ENCODE measurements at regions not wholly inside any gene's neighbourhood (a gene's known extent, or its start where the extent isn't known, plus 50 kb on each side); places are given as distances from the start of the nearest gene placed in this dataset.

DNA sequence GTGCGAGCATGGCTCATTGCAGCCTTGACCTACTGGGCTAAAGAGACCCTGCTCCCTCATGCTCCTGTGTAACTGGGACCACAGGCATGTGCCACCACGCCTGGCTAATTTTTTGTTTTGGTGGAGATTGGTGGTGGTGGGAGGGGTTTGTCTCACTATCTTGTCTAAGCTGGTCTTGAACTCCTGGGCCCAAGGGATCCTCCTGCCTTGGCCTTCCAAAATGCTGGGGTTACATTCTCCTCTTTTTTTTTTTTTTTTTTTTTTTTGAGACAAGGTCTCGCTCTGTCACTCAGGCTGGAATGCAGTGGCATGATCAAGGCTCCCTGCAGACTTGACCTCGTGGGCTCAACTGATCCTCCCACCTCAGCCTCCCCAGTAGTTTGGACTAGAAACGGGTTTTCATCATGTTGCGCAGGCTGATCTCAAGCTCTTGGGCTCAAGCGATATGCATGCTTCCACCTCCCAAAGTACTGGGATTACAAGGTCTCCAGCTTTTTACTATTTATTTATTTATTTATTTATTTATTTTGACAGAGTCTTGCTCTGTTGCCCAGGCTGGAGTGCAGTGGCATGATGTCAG is 238.3 kb downstream of the MYCN start:
- Mint-ChIP-seq H3K27ac (ENCODE audit: unreplicated experiment) (no peak overlapping the region), H3K36me3 (ENCODE audit: insufficient read depth, unreplicated experiment) (no peaks in the 10 kb centered on the region), H3K9me3 (ENCODE audit: low read depth, unreplicated experiment) (no peaks in the 10 kb centered on the region), H3K4me3 (ENCODE audit: low read depth, unreplicated experiment) (no peak overlapping the region), H3K4me1 (ENCODE audit: low read depth, unreplicated experiment) (no peaks in the 10 kb centered on the region), H3K27me3 (ENCODE audit: unreplicated experiment) (no peaks in the 10 kb centered on the region)
- intact Hi-C loops (cut with micrococcal nuclease; ENCODE audit: unreplicated experiment): no loop called here
- CTCF ChIA-PET: interaction anchor here (0.8 kb wide), 1 partner anchor 19 kb away, joined by 3 read pairs; no protein-coding TSS in a partner anchor
- TF ChIP-seq, protein P1, sequence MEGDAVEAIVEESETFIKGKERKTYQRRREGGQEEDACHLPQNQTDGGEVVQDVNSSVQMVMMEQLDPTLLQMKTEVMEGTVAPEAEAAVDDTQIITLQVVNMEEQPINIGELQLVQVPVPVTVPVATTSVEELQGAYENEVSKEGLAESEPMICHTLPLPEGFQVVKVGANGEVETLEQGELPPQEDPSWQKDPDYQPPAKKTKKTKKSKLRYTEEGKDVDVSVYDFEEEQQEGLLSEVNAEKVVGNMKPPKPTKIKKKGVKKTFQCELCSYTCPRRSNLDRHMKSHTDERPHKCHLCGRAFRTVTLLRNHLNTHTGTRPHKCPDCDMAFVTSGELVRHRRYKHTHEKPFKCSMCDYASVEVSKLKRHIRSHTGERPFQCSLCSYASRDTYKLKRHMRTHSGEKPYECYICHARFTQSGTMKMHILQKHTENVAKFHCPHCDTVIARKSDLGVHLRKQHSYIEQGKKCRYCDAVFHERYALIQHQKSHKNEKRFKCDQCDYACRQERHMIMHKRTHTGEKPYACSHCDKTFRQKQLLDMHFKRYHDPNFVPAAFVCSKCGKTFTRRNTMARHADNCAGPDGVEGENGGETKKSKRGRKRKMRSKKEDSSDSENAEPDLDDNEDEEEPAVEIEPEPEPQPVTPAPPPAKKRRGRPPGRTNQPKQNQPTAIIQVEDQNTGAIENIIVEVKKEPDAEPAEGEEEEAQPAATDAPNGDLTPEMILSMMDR (IDR thresholded peaks at IDR 0.05; ENCODE audit: unreplicated experiment): no peak
- DNase-seq: no peak
- BruUV-seq (replicated peaks): no TSS peak

DNA sequence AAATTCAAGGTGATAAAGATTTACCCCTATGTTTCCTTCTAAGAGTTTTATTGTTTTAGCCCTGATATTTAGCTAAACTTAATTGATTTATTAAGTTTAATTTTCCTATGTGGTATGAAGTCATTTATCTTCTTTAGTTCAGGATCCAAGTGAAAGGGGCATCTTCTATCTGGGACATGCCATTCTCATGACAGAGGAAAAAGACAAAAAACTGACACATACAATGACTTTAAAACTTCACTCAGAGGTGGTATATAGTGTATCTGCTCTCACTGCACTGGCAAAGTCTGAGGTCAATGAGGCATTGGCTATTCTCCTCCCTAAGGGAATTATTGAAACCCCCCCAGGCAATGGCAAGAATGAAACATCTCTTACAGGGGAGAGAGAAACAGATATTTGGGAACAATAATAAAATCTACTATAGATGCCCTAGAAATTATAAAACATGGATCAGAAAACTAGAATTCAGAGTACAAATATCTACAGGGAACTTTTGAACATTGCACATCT is 237.4 kb downstream of the MYCN start:
- TF ChIP-seq, protein P1 (IDR thresholded peaks at IDR 0.05; ENCODE audit: unreplicated experiment): no peak
- no peak overlapping the region for H3K27ac Mint-ChIP-seq (ENCODE audit: unreplicated experiment)
- intact Hi-C loops (cut with micrococcal nuclease; ENCODE audit: unreplicated experiment): no loop called here
- H3K4me3 Mint-ChIP-seq (ENCODE audit: low read depth, unreplicated experiment): no peak overlapping the region
- no TSS peak for BruUV-seq (replicated peaks)
- no peak for DNase-seq
- no peaks in the 10 kb centered on the region for H3K9me3 Mint-ChIP-seq (ENCODE audit: low read depth, unreplicated experiment)
- H3K27me3 Mint-ChIP-seq (ENCODE audit: unreplicated experiment): no peaks in the 10 kb centered on the region
- H3K4me1 Mint-ChIP-seq (ENCODE audit: low read depth, unreplicated experiment): no peaks in the 10 kb centered on the region
- no peaks in the 10 kb centered on the region for H3K36me3 Mint-ChIP-seq (ENCODE audit: insufficient read depth, unreplicated experiment)
- CTCF ChIA-PET: no interaction called here

DNA sequence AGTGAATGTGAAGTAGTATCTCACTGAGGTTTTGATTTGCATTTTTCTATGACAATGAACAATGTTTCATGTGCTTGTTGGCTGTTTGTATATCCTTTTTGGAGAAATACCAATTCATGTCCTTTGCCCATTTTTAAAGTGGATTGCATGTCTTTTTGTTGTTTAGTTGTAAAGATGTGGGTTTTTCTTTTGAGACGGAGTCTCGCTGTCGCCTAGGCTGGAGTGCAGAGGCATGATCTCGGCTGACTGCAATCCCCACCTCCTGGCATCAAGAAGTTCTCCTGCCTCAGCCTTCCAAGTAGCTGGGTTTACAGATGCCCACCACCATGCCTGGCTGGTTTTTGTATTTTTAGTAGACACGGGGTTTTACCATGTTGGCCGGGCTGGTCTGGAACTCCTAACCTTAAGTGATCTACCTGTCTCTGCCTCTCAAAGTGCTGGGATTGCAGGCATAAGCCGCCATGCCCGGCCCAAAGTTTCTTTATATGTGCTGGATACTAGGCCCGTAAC is 236.7 kb downstream of the MYCN start:
- CTCF ChIA-PET: no interaction called here
- H3K36me3 Mint-ChIP-seq (ENCODE audit: insufficient read depth, unreplicated experiment): no peaks in the 10 kb centered on the region
- intact Hi-C loops (cut with micrococcal nuclease; ENCODE audit: unreplicated experiment): no loop called here
- H3K27ac Mint-ChIP-seq (ENCODE audit: unreplicated experiment): no peak overlapping the region
- TF ChIP-seq, protein P1 (IDR thresholded peaks at IDR 0.05; ENCODE audit: unreplicated experiment): no peak
- H3K9me3 Mint-ChIP-seq (ENCODE audit: low read depth, unreplicated experiment): no peaks in the 10 kb centered on the region
- DNase-seq: no peak
- no peaks in the 10 kb centered on the region for H3K4me1 Mint-ChIP-seq (ENCODE audit: low read depth, unreplicated experiment)
- H3K4me3 Mint-ChIP-seq (ENCODE audit: low read depth, unreplicated experiment): no peak overlapping the region
- H3K27me3 Mint-ChIP-seq (ENCODE audit: unreplicated experiment): no peaks in the 10 kb centered on the region
- no TSS peak for BruUV-seq (replicated peaks)

DNA sequence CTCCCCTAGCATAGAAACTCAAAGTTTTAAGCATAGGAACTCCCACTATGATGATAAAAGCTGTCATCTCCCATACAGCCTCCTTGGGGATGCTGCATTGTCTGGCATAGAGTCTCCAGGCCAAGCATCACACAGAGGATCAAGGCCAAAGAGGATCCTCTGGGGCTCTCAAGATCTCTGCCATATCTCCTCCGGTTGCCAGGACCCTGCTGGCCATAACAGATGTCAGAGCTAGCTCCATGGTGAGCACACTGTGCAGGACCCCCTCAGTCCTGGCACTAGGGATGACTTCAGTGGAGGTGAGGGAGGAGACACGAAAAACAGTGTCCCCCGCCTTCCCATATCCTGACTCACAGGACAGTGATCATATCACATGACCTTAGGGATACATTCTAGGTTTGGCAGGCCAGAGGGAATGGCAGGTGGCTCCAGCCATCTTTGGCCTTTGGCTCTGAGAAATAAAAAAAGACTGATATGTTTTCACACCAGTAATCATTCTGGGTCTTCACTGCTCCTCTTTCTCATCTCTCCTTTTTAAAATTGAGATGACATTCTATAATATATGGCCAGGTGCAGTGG is 235.0 kb downstream of the MYCN start:
- Mint-ChIP-seq H3K4me3 (ENCODE audit: low read depth, unreplicated experiment) (no peak overlapping the region), H3K27me3 (ENCODE audit: unreplicated experiment) (no peaks in the 10 kb centered on the region), H3K27ac (ENCODE audit: unreplicated experiment) (no peak overlapping the region), H3K4me1 (ENCODE audit: low read depth, unreplicated experiment) (no peaks in the 10 kb centered on the region), H3K36me3 (ENCODE audit: insufficient read depth, unreplicated experiment) (no peaks in the 10 kb centered on the region), H3K9me3 (ENCODE audit: low read depth, unreplicated experiment) (no peaks in the 10 kb centered on the region)
- DNase-seq: no peak
- CTCF ChIA-PET: no interaction called here
- no TSS peak for BruUV-seq (replicated peaks)
- TF ChIP-seq, protein P1 (IDR thresholded peaks at IDR 0.05; ENCODE audit: unreplicated experiment): no peak
- intact Hi-C loops (cut with micrococcal nuclease; ENCODE audit: unreplicated experiment): no loop called here

Data from Calu3 (cell line).